ENCODE measurements at regions not wholly inside any gene's neighbourhood (a gene's known extent, or its start where the extent isn't known, plus 50 kb on each side); places are given as distances from the start of the nearest gene placed in this dataset.
A peak's percentile ranks its signal among the peaks of the same experiment; 100 is the strongest.

GRCh38 chr1:9426291-9426711, 113.0 kb upstream of the SLC25A33 start:
- TF ChIP-seq HHEX (CRISPR knock-in tag; IDR thresholded peaks at IDR 0.05) (no peak), XRCC5 (optimal IDR thresholded peaks at IDR 0.05; ENCODE audit: low read length) (no peak), ZNF687 (CRISPR knock-in tag; IDR thresholded peaks at IDR 0.05) (no peak), ZZZ3 (CRISPR knock-in tag; IDR thresholded peaks at IDR 0.05; ENCODE audit: borderline replicate concordance) (no peak), SAFB2 (CRISPR knock-in tag; IDR thresholded peaks at IDR 0.05; ENCODE audit: borderline replicate concordance, low read depth) (no peak), ZNF30 (CRISPR knock-in tag; IDR thresholded peaks at IDR 0.05) (no peak), ZSCAN30 (CRISPR knock-in tag; IDR thresholded peaks at IDR 0.05) (no peak), ZBTB7B (CRISPR knock-in tag; IDR thresholded peaks at IDR 0.05) (no peak), EED (CRISPR knock-in tag; IDR thresholded peaks at IDR 0.05) (no peak), ZNF142 (CRISPR knock-in tag; IDR thresholded peaks at IDR 0.05) (no peak), NR2F6 (IDR thresholded peaks at IDR 0.05) (no peak), NR2F6 (CRISPR knock-in tag; IDR thresholded peaks at IDR 0.05) (no peak), ZFP36L1 (CRISPR knock-in tag; IDR thresholded peaks at IDR 0.05) (no peak)
- ATAC-seq: no peak
- Histone ChIP-seq H3K36me3 (replicated peaks in 1 of 2; ENCODE audit: control insufficient read depth in 1 of 2, insufficient read depth in 2 of 2, low read length in 2 of 2) (no peaks in the 10 kb centered on the region), H2AFZ (ENCODE audit: low read length) (peak overlapping the region; percentile 45), H3K27me3 (ENCODE audit: control insufficient read depth in 1 of 2, insufficient read depth in 2 of 2, low read length in 2 of 2) (peaks cover 0 to 13% of the 10 kb centered on the region in 2 experiments; a peak in 1 of 5 replicates), H3K4me1 (ENCODE audit: insufficient read depth, low read length) (peaks cover 65% of the 10 kb centered on the region), H3K4me2 (ENCODE audit: low read depth, low read length) (peak overlapping the region; percentile 13; the same call in 1 of the 2 replicates), H3K9me3 (ENCODE audit: low read length) (no peaks in the 10 kb centered on the region), H3K27ac (ENCODE audit: extremely low read length, insufficient read depth, low read length) (no peak overlapping the region), H3K9ac (ENCODE audit: insufficient read depth, low read depth, low read length) (no peak overlapping the region), H3K4me3 (replicated peaks in 1 of 3; ENCODE audit: insufficient read depth in 1 of 3, low read depth in 2 of 3, low read length in 3 of 3) (no peak overlapping the region), H4K20me1 (ENCODE audit: insufficient read depth, low read length) (no peaks in the 10 kb centered on the region), H3K79me2 (ENCODE audit: insufficient read depth, low read length) (no peaks in the 10 kb centered on the region)
- 54% methylated on average over 12 of the region's 13 CpGs for WGBS (ENCODE audit: low lambda C conversion rate)
- CTCF ChIA-PET (ENCODE audit: low intra/inter-chr PET ratio, low total read pairs): no interaction called here
- no peak for FAIRE-seq
- no TSS peak for BruUV-seq (replicated peaks)
- POLR2A ChIA-PET: interaction anchor here (1.7 to 3.7 kb wide), 2 partner anchors 12 to 13 kb away, joined by 10 to 27 read pairs; no protein-coding TSS in a partner anchor
- intact Hi-C loops (cut with micrococcal nuclease; ENCODE audit: unreplicated experiment) (no loop called here), in situ Hi-C loops (cut with HindIII; ENCODE audit: extremely low pct_ligation_motif_present, low pct_unique_long_range_greater_than_20kb) (no loop called here)
- no peak for DNase-seq (ENCODE audit: low spot score)
